ENCODE measurements at regions not wholly inside any gene's neighbourhood (a gene's known extent, or its start where the extent isn't known, plus 50 kb on each side); places are given as distances from the start of the nearest gene placed in this dataset.

DNA sequence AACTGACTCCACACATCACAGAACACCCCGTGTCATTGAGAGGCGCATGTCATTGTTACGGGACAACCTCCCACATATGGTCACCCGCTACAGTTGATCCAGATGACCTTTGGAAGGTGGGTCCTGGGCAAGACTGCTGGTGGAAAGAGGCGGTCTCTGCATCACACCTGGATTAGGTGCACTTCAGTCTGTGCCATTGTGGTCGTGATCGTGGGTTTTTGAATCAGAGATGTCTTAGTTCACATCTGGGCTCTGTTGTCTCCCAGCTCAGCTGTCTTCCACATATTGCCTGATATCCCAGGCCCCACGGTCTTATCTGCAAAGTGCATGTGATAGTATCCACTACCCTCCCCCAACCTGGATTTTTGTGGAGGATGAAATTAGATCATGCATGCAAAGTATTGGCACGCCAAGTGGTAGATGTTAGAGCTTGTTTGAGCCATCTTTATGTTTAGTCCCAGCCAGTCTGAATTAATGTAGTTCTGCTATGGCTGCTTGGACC lies 208.7 kb upstream of the FOXN3 start:
- no peak for DNase-seq (ENCODE audit: low spot score in 2 of 2)
- WGBS, 2 donors = 77 to 81% methylated on average over 9 of the region's 9 CpGs
- Histone ChIP-seq H3K9me3 (no peaks in the 10 kb centered on the region), H3K27ac (no peak overlapping the region), H3K27me3 (no peaks in the 10 kb centered on the region), H3K36me3 (no peaks in the 10 kb centered on the region), H3K4me3 (no peak overlapping the region), H3K4me1 (peaks cover 0 to 6% (median 0%) of the 10 kb centered on the region in 4 donors)
- TF ChIP-seq EP300 (IDR thresholded peaks at IDR 0.05) (no peak), POLR2A (IDR thresholded peaks at IDR 0.05) (no peak)
- TF ChIP-seq, protein P1, sequence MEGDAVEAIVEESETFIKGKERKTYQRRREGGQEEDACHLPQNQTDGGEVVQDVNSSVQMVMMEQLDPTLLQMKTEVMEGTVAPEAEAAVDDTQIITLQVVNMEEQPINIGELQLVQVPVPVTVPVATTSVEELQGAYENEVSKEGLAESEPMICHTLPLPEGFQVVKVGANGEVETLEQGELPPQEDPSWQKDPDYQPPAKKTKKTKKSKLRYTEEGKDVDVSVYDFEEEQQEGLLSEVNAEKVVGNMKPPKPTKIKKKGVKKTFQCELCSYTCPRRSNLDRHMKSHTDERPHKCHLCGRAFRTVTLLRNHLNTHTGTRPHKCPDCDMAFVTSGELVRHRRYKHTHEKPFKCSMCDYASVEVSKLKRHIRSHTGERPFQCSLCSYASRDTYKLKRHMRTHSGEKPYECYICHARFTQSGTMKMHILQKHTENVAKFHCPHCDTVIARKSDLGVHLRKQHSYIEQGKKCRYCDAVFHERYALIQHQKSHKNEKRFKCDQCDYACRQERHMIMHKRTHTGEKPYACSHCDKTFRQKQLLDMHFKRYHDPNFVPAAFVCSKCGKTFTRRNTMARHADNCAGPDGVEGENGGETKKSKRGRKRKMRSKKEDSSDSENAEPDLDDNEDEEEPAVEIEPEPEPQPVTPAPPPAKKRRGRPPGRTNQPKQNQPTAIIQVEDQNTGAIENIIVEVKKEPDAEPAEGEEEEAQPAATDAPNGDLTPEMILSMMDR (IDR thresholded peaks at IDR 0.05) = no peak

GRCh38 chr14:89625244-89625713 lies 208.2 kb upstream of the FOXN3 start:
- H3K4me3 ChIP-seq = no peak overlapping the region
- no peak overlapping the region for H3K27ac ChIP-seq
- DNase-seq (ENCODE audit: low spot score in 2 of 2) = no peak
- TF ChIP-seq, protein P1 (IDR thresholded peaks at IDR 0.05) = no peak
- no peak for TF ChIP-seq EP300 (IDR thresholded peaks at IDR 0.05)
- no peak for TF ChIP-seq POLR2A (IDR thresholded peaks at IDR 0.05)
- WGBS, 2 donors = 33 to 39% methylated on average over 20 of the region's 20 CpGs
- no peaks in the 10 kb centered on the region for H3K36me3 ChIP-seq
- H3K9me3 ChIP-seq = no peaks in the 10 kb centered on the region
- no peaks in the 10 kb centered on the region for H3K27me3 ChIP-seq
- peaks cover 0 to 6% (median 0%) of the 10 kb centered on the region in 4 donors for H3K4me1 ChIP-seq

- Histone ChIP-seq H3K4me1 (peaks cover 0 to 9% (median 2%) of the 10 kb centered on the region in 4 donors), H3K9me3 (no peaks in the 10 kb centered on the region), H3K27me3 (no peaks in the 10 kb centered on the region), H3K36me3 (no peaks in the 10 kb centered on the region), H3K27ac (no peak overlapping the region), H3K4me3 (no peak overlapping the region)
- 92 to 94% methylated on average over 15 of the region's 15 CpGs for WGBS, 2 donors
- no peak for DNase-seq (ENCODE audit: low spot score in 2 of 2)
- no peak for TF ChIP-seq EP300 (IDR thresholded peaks at IDR 0.05)
- no peak for TF ChIP-seq POLR2A (IDR thresholded peaks at IDR 0.05)
- TF ChIP-seq, protein P1 (IDR thresholded peaks at IDR 0.05) = no peak
These were observed 207.6 kb upstream of the FOXN3 start for GRCh38 chr14:89624500-89625156.

- Histone ChIP-seq H3K36me3 (no peaks in the 10 kb centered on the region), H3K9me3 (no peaks in the 10 kb centered on the region), H3K4me3 (no peak overlapping the region), H3K27ac (no peak overlapping the region), H3K27me3 (no peaks in the 10 kb centered on the region), H3K4me1 (peaks cover 0 to 20% (median 5%) of the 10 kb centered on the region in 4 donors)
- no peak for DNase-seq (ENCODE audit: low spot score in 2 of 2)
- TF ChIP-seq POLR2A (IDR thresholded peaks at IDR 0.05) (no peak), EP300 (IDR thresholded peaks at IDR 0.05) (no peak)
- TF ChIP-seq, protein P1 (IDR thresholded peaks at IDR 0.05) = no peak
- WGBS, 2 donors = 90 to 91% methylated on average over 14 of the region's 14 CpGs
These were observed 205.0 kb upstream of the FOXN3 start for GRCh38 chr14:89621791-89622638.

GRCh38 chr14:89621009-89621421 lies 204.0 kb upstream of the FOXN3 start:
- no peak overlapping the region for H3K27ac ChIP-seq
- 80 to 96% methylated on average over 5 of the region's 5 CpGs for WGBS, 2 donors
- no peak for TF ChIP-seq POLR2A (IDR thresholded peaks at IDR 0.05)
- TF ChIP-seq, protein P1 (IDR thresholded peaks at IDR 0.05) = no peak
- TF ChIP-seq EP300 (IDR thresholded peaks at IDR 0.05) = no peak

More at GRCh38 chr14:89621009-89621421, 204.0 kb upstream of the FOXN3 start:
- H3K36me3 ChIP-seq = no peaks in the 10 kb centered on the region
- H3K4me3 ChIP-seq = no peak overlapping the region
- H3K9me3 ChIP-seq = no peaks in the 10 kb centered on the region
- no peaks in the 10 kb centered on the region for H3K27me3 ChIP-seq
- no peak for DNase-seq (ENCODE audit: low spot score in 2 of 2)
- peaks cover 0 to 30% (median 7%) of the 10 kb centered on the region in 4 donors for H3K4me1 ChIP-seq

Data from tibial nerve (tissue), 4 donors.